Trophoblast cell (in vitro differentiated cells and primary cell): ENCODE measurements at regions not wholly inside any gene's neighbourhood (a gene's known extent, or its start where the extent isn't known, plus 50 kb on each side); places are given as distances from the start of the nearest gene placed in this dataset.

Experiments used
- DNase-seq, 2 donors: peaks; one replicate each; pipeline ENCODE4 v3.0.0-alpha.2; 2016
- H2AFZ ChIP-seq: 2 replicates; pipeline ENCODE4 v1.6.1; 2013; ENCODE audit warnings: low read length, moderate library complexity, mild to moderate bottlenecking; ENCODE audit not compliant: insufficient read depth, poor library complexity
- H2AK5ac ChIP-seq: 2 replicates; pipeline ENCODE4 v1.6.1; 2013; ENCODE audit warnings: mild to moderate bottlenecking, low read length
- H2BK120ac ChIP-seq: 2 replicates; pipeline ENCODE4 v1.6.1; 2013; ENCODE audit warnings: low read length, mild to moderate bottlenecking, moderate library complexity; ENCODE audit not compliant: insufficient read depth, poor library complexity
- H2BK12ac ChIP-seq: 2 replicates; pipeline ENCODE4 v1.6.1; 2013; ENCODE audit warnings: mild to moderate bottlenecking, low read length, moderate library complexity
- H2BK5ac ChIP-seq: 2 replicates; pipeline ENCODE4 v1.6.1; 2013; ENCODE audit warnings: low read length, low read depth, moderate library complexity, mild to moderate bottlenecking; ENCODE audit not compliant: poor library complexity
- H3K14ac ChIP-seq: 2 replicates; pipeline ENCODE4 v1.6.1; 2013; ENCODE audit warnings: mild to moderate bottlenecking, low read length
- H3K18ac ChIP-seq: 2 replicates; pipeline ENCODE4 v1.6.1; 2013; ENCODE audit warnings: mild to moderate bottlenecking, low read length
- H3K23ac ChIP-seq: 2 replicates; pipeline ENCODE4 v1.6.1; 2013; ENCODE audit warnings: low read length
- H3K27ac ChIP-seq: 2 replicates; pipeline ENCODE4 v1.5.1; 2013; ENCODE audit warnings: low read depth, mild to moderate bottlenecking, inconsistent platforms, low read length, moderate library complexity
- H3K27me3 ChIP-seq: 2 replicates; pipeline ENCODE4 v1.6.1; 2013; ENCODE audit warnings: inconsistent platforms, mild to moderate bottlenecking, low read length, moderate library complexity; ENCODE audit not compliant: insufficient read depth
- H3K36me3 ChIP-seq, 2 experiments: 1 replicate in 1 of 2; 2 replicates in 1 of 2; pipeline ENCODE4 v1.6.1; 2013; ENCODE audit warnings: low read length in 2 of 2, mild to moderate bottlenecking in 2 of 2, moderate library complexity in 1 of 2; ENCODE audit not compliant: insufficient read depth in 2 of 2, control insufficient read depth in 1 of 2
- H3K4ac ChIP-seq: 2 replicates; pipeline ENCODE4 v1.6.1; 2013; ENCODE audit warnings: low read depth, mild to moderate bottlenecking, low read length, moderate library complexity
- H3K4me1 ChIP-seq, 2 experiments: 1 replicate in 1 of 2; 2 replicates in 1 of 2; pipeline ENCODE4 v1.6.1; 2013; ENCODE audit warnings: low read length in 2 of 2, mild to moderate bottlenecking in 2 of 2, moderate library complexity in 1 of 2; ENCODE audit not compliant: insufficient read depth in 2 of 2, control insufficient read depth in 1 of 2
- H3K4me2 ChIP-seq: 2 replicates; pipeline ENCODE4 v1.6.1; 2013; ENCODE audit warnings: inconsistent platforms, mild to moderate bottlenecking, low read length, moderate library complexity
- H3K4me3 ChIP-seq: 2 replicates; pipeline ENCODE4 v1.5.1; 2013; ENCODE audit warnings: mild to moderate bottlenecking, low read depth, low read length, inconsistent platforms
- H3K79me1 ChIP-seq: one replicate; pipeline ENCODE4 v1.6.1; 2013; ENCODE audit warnings: low read length
- H3K79me2 ChIP-seq: 2 replicates; pipeline ENCODE4 v1.6.1; 2013; ENCODE audit warnings: low read length, mild to moderate bottlenecking; ENCODE audit not compliant: control insufficient read depth, insufficient read depth, poor library complexity
- H3K9ac ChIP-seq: 2 replicates; pipeline ENCODE4 v1.6.1; 2013; ENCODE audit warnings: mild to moderate bottlenecking, low read length
- H3K9me3 ChIP-seq: 2 replicates; pipeline ENCODE4 v1.6.1; 2013; ENCODE audit warnings: low read depth, mild to moderate bottlenecking, control low read depth, inconsistent platforms, low read length; ENCODE audit not compliant: insufficient read depth
- H4K12ac ChIP-seq: 2 replicates; pipeline ENCODE4 v1.6.1; 2013; ENCODE audit warnings: low read depth, mild to moderate bottlenecking, low read length, moderate library complexity
- H4K8ac ChIP-seq: 2 replicates; pipeline ENCODE4 v1.6.1; 2013; ENCODE audit warnings: low read depth, mild to moderate bottlenecking, low read length, moderate library complexity
- H4K91ac ChIP-seq: one replicate; pipeline ENCODE4 v1.6.1; 2013; ENCODE audit warnings: low read depth, mild to moderate bottlenecking, low read length, moderate library complexity
- WGBS: extraction: QIAGEN DNeasy Blood & Tissue Kit; methylation state at CpG from one replicate; pipeline ENCODE4 v1.1.7; 2013; ENCODE audit warnings: missing lambda C conversion rate; ENCODE audit not compliant: insufficient read length, insufficient coverage; ENCODE audit errors: extremely low coverage; 5-methylcytosine and 5-hydroxymethylcytosine counted together

DNA sequence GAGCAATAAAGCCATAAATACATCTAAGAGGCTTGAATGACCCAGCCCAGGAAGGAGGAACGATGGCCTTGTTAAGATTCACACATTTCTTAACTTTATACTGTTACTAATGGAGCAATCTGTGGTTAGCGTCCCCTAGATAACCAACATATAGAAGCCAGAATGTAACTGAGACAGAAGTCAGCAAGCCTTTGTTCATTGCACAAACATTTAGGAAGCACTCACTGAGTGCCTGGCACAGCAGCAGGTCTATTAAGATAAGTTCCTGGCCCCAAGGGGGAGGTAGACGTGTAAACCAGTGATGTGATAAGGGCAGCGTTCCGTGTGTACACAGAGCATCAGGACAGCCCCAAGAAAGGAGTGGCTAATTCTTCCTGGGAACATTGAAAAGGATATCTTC, 63.6 kb upstream of the ATL2 start:
- Histone ChIP-seq H2BK5ac (no peak overlapping the region), H3K9me3 (no peaks in the 10 kb centered on the region), H3K18ac (no peak overlapping the region), H3K79me2 (no peaks in the 10 kb centered on the region), H3K27ac (no peak overlapping the region), H3K79me1 (no peaks in the 10 kb centered on the region), H3K4me3 (no peak overlapping the region), H3K36me3 (no peaks in the 10 kb centered on the region), H2BK120ac (no peak overlapping the region), H3K4ac (no peak overlapping the region), H2AK5ac (no peak overlapping the region), H2AFZ (no peak overlapping the region), H3K23ac (no peak overlapping the region), H4K8ac (no peak overlapping the region), H3K4me2 (no peak overlapping the region), H3K4me1 (peaks cover 12 to 17% of the 10 kb centered on the region in 2 experiments), H3K27me3 (no peaks in the 10 kb centered on the region), H4K91ac (no peak overlapping the region), H2BK12ac (no peak overlapping the region), H4K12ac (no peak overlapping the region), H3K9ac (no peak overlapping the region), H3K14ac (no peak overlapping the region)
- no CpG with 5 or more reads among the region's 5 CpGs for WGBS
- no peak for DNase-seq

DNA sequence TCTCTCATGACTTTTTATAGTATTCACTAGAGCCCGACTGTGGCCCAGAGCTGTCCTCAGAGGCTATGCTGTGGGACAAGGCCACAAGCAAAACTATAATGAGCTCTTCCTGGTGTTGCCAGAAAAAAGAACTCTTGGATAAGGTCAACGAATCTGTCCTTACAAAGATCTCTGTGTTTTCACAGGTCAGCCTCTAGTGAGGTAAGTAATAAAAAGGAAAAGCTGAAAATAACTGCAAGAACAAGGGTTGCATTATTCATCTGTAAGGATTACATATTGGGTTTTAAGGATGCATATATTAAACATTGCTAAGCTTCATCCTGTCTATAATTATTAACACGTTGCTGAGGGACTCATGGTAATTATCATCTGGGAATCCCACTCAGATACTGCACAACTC, 62.8 kb upstream of the ATL2 start:
- Histone ChIP-seq H3K27me3 (no peaks in the 10 kb centered on the region), H3K18ac (no peak overlapping the region), H3K36me3 (no peaks in the 10 kb centered on the region), H2BK120ac (no peak overlapping the region), H3K23ac (no peak overlapping the region), H3K4ac (no peak overlapping the region), H3K4me1 (peaks cover 12 to 17% of the 10 kb centered on the region in 2 experiments), H3K4me2 (no peak overlapping the region), H2AK5ac (no peak overlapping the region), H4K8ac (no peak overlapping the region), H2BK5ac (no peak overlapping the region), H2AFZ (no peak overlapping the region), H3K14ac (no peak overlapping the region), H3K79me1 (no peaks in the 10 kb centered on the region), H4K12ac (no peak overlapping the region), H3K79me2 (no peaks in the 10 kb centered on the region), H3K27ac (no peak overlapping the region), H2BK12ac (no peak overlapping the region), H3K4me3 (no peak overlapping the region), H4K91ac (no peak overlapping the region), H3K9ac (no peak overlapping the region), H3K9me3 (no peaks in the 10 kb centered on the region)
- WGBS, result no CpG with 5 or more reads among the region's 3 CpGs
- no peak for DNase-seq

DNA sequence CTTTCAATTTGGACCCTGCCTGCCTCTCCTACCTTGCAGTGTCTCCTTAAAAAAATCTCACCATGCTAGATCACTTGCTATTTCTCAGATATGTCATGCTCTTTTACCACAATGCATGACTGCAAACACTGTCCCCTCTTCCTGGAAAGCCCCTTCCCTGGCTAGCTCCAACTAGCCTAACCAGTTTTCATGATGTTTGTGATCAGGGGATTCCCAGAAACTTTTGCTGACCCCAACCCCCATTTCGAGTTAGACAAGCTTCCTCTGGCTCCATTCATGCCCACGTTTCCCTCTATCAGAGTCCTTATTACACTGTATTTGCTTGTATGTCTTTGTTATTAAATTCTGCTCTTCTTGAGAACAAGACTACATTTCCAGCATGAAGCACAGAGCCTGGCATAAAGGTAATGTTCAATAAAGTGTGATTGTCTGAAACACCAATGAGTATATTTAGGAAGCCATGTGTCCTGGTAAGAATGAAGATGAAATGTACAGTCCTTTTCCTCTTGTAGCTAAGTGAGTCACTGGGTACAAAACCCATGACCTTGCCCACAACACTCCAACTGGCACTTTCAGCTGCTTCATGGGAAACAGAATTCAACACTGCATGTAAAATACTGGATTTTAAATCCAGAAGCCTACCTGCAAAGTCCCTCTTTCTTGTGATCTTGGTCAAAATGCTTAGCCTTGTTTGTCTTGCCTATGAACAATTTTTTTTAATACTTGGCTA, 62.0 kb upstream of the ATL2 start:
- Histone ChIP-seq H3K4me3 (no peak overlapping the region), H3K9me3 (no peaks in the 10 kb centered on the region), H3K27ac (no peak overlapping the region), H3K18ac (no peak overlapping the region), H3K4ac (no peak overlapping the region), H3K23ac (no peak overlapping the region), H4K91ac (no peak overlapping the region), H3K9ac (no peak overlapping the region), H3K79me1 (no peaks in the 10 kb centered on the region), H4K12ac (no peak overlapping the region), H2AK5ac (no peak overlapping the region), H3K4me1 (peaks cover 12 to 17% of the 10 kb centered on the region in 2 experiments), H2BK120ac (no peak overlapping the region), H3K36me3 (no peaks in the 10 kb centered on the region), H2BK5ac (no peak overlapping the region), H2BK12ac (no peak overlapping the region), H3K14ac (no peak overlapping the region), H3K4me2 (no peak overlapping the region), H2AFZ (peak overlapping the region; percentile 17), H3K79me2 (no peaks in the 10 kb centered on the region), H4K8ac (no peak overlapping the region), H3K27me3 (no peaks in the 10 kb centered on the region)
- WGBS, result no CpG with 5 or more reads among the region's 2 CpGs
- no peak for DNase-seq

GRCh38 chr2:38438133-38438882, 61.2 kb upstream of the ATL2 start:
- Histone ChIP-seq H3K79me2 (no peaks in the 10 kb centered on the region), H4K12ac (no peak overlapping the region), H3K36me3 (no peaks in the 10 kb centered on the region), H2AFZ (no peak overlapping the region), H2BK12ac (no peak overlapping the region), H3K9me3 (no peaks in the 10 kb centered on the region), H3K27me3 (no peaks in the 10 kb centered on the region), H3K4me3 (no peak overlapping the region), H2AK5ac (no peak overlapping the region), H3K14ac (no peak overlapping the region), H4K91ac (no peak overlapping the region), H2BK120ac (no peak overlapping the region), H2BK5ac (no peak overlapping the region), H3K4me2 (no peak overlapping the region), H3K4me1 (peaks cover 12 to 16% of the 10 kb centered on the region in 2 experiments), H3K79me1 (no peaks in the 10 kb centered on the region), H4K8ac (no peak overlapping the region), H3K18ac (no peak overlapping the region), H3K9ac (no peak overlapping the region), H3K23ac (no peak overlapping the region), H3K4ac (no peak overlapping the region), H3K27ac (no peak overlapping the region)
- no peak for DNase-seq
- no CpG with 5 or more reads among the region's 2 CpGs for WGBS
